GM21381 (cell line): ENCODE measurements at regions not wholly inside any gene's neighbourhood (a gene's known extent, or its start where the extent isn't known, plus 50 kb on each side); places are given as distances from the start of the nearest gene placed in this dataset.

Experiments
- ATAC-seq: cut with Tn5 transposase; IDR thresholded peaks from one replicate; pipeline ENCODE4 v1.9.1; 2021; ENCODE audit warnings: mild to moderate bottlenecking, moderate library complexity; ENCODE audit not compliant: unreplicated experiment

GRCh38 chr16:51365715-51366114, 214.6 kb upstream of the SALL1 start:
- no peak for ATAC-seq

DNA sequence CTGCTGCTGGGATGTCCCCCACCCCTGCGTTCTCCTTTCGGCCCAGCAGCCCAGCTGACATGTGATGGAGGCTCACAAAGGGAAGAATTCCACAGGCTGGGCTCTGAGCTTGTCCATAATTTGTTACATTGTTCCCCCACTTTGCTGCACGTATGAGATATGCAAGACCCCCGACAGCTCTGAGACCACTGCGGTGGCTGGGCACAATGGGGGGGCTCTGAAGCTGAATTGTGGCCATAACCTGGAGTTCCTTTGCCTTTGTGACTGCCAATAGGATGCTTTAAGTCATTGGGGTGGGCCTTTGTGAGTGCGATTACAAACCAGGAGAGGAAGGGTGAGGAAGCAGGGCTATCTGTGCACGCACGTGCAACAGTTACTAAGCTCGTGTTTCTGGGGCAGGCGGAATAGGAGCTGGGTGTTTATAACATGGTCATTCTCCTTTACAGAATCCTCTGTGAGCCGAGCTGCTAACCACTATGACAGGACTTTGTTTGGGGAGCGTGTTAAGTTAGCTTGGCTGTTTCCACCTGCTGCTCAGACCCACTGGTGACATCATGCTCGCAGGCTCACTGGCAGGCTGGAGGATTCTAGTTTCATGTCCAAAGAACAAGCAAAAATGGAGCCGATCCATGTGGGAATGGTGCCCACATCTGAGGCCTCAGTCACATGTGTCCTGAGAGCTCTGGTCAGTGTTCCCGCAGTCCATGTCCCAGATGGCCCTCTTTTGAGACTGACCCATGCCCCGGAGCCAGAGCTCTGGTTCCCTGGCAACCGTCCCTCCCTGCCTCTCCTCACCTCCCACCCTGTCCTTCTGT, 208.3 kb upstream of the SALL1 start:
- ATAC-seq, result no peak

DNA sequence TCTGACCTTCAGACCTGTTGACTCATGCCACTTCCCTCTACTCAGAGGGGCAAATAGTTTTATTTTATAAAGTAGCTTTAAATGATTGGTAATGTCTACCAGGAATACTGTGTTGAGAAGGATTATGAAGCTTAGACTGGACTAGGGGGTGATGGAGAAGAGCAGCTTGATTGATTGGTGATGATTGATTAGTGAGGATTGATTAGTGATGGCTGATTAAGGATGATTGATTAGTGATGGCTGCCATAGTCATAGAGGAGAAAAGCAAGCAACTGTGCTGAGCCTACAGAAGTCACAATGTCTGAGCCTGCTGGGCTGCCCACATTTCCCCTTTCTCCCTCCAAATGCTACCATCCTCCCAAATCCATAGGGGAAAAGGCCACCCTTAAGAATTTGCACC, 206.8 kb upstream of the SALL1 start:
- ATAC-seq, result no peak

DNA sequence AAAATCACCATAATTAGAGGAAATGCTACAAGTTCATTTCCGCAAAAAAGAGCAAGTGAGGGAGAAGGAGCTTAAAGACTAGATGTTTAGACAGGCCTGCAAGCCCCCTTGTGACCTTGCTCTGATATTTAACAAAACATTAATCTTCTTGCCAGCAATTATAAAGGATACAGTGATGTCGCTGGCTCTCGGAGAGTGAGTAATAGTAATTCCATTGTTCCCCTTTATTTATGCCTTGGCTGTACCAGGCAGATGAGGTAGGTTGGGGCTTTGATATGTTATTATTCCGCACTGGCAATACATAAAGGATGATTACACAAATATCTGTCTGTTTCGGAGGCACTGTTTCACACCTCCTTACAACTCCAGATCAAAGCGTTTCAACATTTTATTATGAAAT, 204.8 kb upstream of the SALL1 start:
- ATAC-seq, result no peak

DNA sequence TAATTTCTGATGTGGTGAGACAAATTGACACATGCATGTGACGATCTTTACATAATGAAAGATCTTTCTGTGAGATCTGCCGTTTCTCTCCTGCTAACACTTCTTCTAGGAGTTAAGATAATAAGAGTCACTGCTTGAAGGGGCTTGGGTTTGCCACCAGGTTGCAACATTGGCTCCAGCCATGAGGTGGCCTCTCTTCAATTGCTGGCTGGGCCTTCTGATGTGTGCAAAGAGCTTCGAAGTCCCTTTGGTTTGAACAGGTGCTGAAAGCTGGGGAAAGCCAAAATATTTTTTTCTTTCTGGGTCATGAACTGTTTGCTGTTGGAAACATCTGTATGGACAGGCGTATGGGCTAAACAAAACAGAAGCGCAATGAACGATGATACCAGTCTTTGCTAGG, 204.1 kb upstream of the SALL1 start:
- ATAC-seq, result no peak

DNA sequence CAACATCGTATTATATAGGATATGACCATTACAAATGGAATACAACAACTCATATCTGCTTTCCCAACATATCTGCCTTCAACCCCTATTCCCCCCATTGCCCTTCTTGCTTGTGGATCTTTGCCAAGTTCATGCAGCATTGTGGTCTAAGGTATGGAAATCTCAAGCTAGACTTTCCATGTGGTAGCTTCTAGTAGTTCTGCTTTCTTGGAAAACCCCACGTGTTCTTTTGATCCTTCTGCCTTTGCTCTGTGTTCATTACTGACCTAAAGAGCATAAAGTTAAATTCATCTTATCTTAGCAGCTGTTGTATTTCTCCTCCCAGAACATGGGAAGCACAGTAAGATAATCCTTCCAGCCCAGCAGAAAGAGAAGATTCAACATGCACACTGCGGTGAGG, 202.0 kb upstream of the SALL1 start:
- ATAC-seq, result no peak

DNA sequence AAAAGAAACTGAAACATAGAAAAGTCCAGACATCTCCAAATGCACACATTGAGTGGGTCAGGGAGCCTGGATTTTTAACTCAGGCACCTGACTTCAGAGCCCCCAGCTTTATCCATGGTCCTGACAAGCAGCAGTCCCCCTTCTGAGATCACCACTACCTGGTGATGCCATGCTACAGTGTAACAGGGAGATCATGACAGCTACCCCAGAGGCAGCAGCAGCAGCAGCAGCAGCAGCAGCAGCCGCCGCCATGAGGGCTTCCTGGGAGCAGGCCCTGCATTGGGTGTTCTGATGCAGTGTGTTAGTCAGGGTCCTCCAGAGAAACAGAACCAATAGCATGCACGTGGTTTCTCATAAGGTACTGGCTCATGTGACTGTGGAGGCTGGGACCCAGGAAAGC, 198.6 kb upstream of the SALL1 start:
- no peak for ATAC-seq

- ATAC-seq, result no peak
Measured at GRCh38 chr16:51343411-51343810, 192.3 kb upstream of the SALL1 start.

DNA sequence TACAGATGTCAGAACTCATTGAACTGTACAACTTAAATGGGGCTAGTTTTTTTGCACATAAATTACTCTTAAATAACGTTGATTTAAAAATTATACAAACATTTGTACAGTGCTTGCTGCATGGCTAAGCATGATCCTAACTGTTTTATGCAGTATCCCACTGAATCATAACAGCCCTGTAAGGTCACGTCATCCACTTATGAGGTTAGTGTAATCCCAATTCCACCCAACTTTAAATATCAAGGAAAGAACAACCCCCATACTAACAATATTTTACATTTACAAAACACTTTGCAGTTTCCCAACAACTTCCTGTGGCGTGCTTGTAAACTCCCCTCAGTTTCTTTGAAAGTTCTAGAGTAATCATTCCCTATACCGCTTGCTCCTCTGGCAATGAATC, 190.1 kb upstream of the SALL1 start:
- ATAC-seq, result no peak

DNA sequence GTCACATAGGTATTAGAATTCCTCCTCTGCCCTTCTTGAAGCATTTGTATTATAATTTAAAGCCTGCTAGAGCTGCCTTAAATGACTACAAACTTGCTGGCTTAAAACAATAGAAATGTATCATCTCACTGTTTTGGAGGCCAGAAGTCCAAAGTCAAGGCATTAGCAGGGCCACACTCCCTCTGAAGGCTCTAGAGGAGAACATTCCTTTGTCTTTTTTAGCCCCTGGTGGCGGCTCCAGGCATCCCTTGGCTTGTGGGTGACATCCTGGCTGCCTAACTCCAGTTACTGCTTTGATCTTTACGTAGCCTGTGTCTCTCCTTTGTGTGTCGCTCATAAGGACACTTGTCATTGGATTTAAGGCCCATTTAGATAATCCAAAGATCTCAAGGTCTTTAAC, 186.6 kb upstream of the SALL1 start:
- ATAC-seq, result no peak

GRCh38 chr16:51328733-51329132, 177.7 kb upstream of the SALL1 start:
- no peak for ATAC-seq

DNA sequence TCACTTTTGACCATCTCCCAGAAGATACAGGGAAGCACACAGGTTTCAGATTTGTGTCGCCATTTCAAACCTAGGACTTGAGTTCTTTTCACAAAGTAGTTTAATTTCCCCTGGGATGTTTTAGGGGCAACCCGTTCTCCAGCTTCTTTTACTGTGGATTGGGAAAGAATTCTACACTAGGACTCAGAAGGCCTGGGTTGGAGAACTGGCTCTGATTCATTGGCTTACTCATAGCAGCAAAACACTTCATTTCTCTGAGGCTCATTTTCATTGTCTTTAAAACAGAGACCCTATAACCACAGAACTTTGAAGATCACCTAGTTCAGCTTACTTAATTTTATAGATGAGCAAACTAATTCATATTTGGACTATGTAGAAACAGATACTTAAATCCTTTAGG, 175.9 kb upstream of the SALL1 start:
- ATAC-seq, result no peak

- ATAC-seq, result no peak
Measured at GRCh38 chr16:51326131-51326856, 175.2 kb upstream of the SALL1 start.

- ATAC-seq, result no peak
Measured at GRCh38 chr16:51321251-51321650, 170.2 kb upstream of the SALL1 start.

DNA sequence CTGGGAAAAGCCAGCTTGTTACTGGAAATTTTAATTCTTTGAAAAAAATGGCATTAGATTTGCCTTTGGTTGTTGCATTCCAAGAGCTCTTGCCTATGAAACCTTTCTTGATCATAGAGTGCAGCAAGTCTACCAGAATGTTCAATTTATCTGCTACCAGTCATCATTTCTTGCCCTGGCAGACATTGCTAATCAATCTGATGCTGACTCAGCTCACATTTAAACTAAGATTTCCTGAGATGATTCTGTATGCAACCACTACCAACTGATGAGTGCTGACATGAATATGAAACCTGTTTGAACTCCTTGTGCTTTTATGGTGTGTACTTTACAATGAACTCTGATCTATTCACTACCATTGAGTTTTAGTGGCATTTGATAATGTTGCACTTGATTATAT, 166.5 kb upstream of the SALL1 start:
- no peak for ATAC-seq

DNA sequence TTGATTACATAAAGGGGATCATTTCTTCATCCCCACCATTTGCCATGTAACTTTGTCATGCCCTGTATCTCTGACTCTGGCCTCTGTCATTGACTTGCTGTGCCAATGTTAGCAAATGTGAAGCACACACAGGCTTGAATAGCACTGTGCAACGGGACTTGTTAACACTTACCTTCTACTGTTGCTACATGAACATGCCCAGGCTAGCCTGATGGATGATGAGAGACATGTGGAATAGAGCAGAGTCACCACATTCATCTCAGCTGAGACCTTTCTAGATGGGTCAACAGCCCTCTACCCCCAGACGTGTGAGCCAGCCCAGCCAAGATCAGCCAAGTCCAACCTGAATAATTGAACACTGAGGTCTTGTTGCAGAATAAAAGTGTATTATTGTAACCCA, 162.1 kb upstream of the SALL1 start:
- no peak for ATAC-seq

DNA sequence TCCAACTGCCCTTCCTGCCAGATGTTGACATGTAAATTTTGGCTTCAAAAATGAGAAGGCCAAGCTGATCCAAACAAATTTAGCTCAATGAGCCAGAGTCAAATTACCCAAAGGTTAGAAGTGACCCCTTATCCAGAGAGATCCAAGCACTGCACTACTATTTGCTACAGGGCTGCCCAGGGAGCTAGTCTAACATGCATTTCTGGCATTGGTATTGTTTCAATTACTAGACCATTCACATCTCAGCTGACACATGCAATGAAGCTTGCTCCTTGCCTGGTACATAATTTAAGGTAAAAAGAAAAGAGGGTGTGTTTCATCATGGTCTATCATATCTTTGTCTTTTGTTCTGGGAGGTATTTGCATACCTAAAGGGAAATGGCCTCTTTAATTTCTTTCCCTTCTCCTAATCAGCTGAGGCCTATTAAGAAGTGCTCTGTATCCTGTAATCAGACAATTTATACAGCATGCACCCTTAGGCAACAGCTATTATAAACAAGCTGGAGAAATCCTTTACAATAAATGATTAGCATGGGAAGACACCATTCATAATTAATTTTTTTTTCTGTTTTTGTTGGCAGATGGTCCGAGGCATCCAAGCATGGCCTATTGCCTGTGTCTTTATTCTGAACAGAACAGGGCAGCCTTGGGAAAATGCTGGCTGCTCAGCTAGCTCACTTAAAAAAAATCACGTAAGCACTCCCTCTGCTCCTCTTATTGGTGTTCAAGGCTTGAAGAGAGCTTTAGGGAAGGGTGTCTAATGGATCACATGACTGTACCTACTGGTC, 161.5 kb upstream of the SALL1 start:
- no peak for ATAC-seq

GRCh38 chr16:51310159-51310558, 159.1 kb upstream of the SALL1 start:
- ATAC-seq, result no peak

- ATAC-seq, result no peak
Measured at GRCh38 chr16:51306886-51307595, 156.0 kb upstream of the SALL1 start.

- ATAC-seq, result no peak
Measured at GRCh38 chr16:51306116-51306515, 155.0 kb upstream of the SALL1 start.

GRCh38 chr16:51305337-51305736, 154.3 kb upstream of the SALL1 start:
- ATAC-seq, result no peak
